Esophagus mucosa (tissue), 1 donor: ENCODE measurements at regions not wholly inside any gene's neighbourhood (a gene's known extent, or its start where the extent isn't known, plus 50 kb on each side); places are given as distances from the start of the nearest gene placed in this dataset.
A peak's percentile ranks its signal among the peaks of the same experiment; 100 is the strongest.
"Not testable (repeated sequence)": the region's sequence is repeated elsewhere in the genome, so short reads cannot be mapped to it uniquely, and the experiment has no call there.

Experiments
- ATAC-seq: fragments of 200-7000 bp; cut with Tn5 transposase; one replicate; pipeline ENCODE4 v1.9.1; 2020
- donor health status: DM: yes; HTN: yes; CAD: no.

DNA sequence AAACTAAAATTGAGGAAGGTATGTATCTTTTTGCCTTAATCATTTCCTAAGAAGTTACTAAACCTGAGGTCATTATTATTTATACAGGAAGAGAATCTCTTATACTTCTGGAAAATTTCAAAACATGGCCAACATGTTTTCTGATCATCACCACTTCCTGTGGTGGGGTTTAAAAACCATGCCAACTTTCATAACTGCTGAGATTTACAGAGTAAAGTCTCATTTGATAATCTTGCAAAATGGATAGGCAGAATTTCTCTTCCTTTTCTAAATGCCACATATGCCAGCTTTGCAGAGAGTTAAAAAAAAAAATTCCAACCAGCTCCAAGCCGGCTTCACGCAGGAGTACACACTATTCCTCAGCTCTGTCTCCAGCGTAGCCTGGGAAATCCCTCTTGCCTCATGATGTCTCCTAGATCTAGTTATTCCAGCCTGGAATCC is 124.3 kb upstream of the SPRED1 start:
- ATAC-seq: no peak

DNA sequence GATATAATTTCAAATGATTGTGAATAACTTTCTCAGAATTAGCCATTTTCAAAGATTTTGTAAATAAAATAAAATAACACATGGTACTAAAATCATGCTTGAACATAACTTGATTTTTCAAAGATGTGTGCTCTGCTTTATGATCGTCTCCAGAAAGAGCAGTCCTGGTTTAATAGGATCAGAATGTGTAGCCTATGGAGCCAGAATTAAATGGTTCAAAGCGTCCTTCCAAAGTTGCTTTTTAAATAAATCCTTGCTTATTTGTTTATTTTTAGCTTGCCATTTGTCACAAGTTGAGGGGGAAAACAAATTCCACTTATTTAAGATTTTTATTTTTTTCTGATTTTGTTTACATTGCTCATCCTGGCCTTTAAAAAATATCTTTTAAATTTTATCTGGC is 123.7 kb upstream of the SPRED1 start:
- no peak for ATAC-seq

DNA sequence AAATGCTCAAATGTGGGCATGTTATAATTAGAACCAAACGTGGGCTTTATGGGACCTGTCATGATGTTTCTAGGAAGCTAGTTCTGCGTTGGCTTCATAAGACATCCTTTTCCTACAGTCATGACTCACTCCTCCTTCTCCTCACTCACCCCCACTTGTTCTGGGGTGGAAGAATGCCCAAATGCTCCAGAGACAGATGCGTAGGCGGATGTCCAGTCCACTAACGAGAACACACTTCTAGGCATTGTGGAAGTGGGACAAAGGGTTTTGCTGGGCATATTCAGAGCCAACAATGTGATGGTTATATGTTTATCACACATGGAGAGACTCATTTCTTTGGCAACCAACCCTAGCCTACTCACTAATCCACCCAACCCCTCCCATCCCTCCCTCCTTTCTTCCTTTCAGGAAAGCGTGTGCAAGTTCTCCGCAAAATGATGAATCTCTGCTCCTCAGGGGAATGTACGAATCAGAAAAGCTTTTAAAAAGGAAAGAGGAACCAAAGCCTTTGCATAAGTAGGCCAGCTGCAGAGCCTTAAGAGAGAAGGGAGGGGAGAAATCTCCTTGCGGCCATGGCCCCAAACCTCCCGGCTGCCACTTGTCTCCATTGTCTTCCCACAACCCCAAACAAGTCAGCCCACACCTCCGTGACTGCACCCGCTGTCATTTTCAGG is 123.0 kb upstream of the SPRED1 start:
- peak; percentile 73 for ATAC-seq

DNA sequence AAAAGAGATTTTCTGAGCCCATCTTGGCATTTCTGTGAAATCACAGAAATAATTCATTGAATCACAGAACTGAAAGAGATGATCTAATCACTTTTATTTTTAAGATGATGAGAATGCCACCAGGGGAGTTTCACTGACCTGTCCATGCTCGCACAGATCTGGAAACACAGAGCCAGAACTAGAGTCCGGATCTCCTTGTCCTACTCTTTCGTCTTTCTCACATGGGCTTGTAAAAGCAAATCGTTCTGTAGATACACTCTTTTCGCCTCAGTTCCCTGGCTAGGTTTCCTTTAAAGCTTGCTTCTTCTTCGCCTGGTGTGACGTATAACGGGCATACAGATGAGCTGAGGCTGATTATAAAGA is 122.5 kb upstream of the SPRED1 start:
- peak; percentile 32 for ATAC-seq

DNA sequence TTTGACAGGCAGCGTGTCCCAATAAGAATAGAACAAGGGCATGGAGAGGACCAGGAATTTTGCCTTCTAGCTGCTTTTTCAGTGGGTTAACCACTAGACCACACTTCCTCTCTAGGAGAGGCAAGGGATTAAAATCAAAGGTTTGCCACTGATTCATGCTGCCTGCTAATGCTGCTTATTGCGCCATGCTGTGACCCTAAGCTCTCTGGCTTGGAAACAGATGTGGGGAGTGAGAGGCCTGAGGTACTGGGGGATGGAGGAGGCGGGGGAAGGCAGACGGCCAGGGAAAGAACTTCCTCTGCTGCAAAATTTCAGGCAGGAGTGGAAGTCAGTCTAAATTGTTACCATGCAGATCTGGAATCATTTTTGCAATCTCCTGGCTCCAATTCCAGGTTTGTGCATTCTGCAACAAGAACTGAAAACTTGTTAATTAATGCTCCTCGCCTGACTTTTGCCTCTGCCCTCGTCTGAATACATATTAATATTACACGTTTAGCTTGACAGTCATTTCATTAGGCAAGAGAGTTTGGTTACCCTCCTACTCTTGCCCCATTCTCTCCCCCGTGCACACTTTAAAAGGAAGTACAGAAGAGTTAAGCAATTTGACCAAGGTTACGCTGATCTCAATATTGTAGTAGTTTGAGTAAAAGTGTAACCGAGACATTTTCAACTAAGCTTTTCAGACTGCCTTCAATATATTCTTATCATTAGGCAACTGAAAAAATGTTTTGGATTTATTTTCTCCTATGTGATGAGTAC is 121.7 kb upstream of the SPRED1 start:
- ATAC-seq: peak; percentile 92

DNA sequence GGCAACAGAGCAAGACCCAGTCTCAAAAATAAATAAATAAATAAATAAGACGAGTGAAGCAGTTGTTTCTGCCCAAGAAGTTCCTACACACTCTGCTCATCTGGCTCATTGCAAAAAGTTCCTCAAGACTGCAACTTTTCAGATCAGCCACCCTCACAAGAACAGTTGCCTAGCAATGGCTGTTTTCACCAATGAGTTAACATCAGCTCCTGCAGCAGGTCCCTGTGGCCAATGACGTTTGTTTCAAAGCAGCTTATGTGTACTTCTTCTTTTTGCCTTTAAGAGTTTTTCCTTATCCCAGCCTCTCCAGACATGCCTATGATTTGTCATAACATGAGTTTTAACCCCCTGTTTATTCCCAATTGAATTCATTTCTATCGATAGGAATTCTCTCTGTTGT is 118.4 kb upstream of the SPRED1 start:
- ATAC-seq: no peak

DNA sequence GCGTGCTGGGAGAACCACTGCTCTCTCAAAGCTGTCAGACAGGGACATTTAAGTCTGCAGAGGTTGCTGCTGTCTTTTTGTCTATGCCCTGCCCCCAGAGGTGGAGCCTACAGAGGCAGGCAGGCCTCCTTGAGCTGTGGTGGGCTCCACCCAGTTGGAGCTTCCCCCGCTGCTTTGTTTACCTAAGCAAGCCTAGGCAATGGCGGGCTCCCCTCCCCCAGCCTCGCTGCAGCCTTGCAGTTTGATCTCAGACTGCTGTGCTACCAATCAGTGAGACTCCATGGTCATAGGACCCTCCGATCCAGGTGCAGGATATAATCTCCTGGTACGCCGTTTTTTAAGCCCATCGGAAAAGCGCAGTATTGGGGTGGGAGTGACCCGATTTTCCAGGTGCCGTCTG is 110.4 kb upstream of the SPRED1 start:
- ATAC-seq: not testable (repeated sequence)

DNA sequence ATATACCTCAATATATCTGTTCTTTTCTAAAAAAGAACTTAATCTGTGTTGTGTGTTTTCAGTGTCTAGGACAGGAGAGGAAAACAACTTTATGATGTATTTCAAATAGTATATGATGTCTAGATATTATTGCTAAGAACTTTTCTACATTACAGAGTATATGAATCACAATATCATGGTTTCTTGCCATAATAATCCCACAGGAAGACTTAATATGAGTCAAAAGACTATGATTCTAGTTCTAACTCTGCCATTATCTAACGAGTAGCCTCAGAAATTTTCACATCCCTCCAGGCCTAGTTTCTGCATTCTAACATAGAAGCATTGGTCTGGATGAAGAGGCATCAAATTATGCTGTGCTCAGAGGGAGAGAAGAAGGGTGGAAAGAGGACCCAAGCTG is 107.7 kb upstream of the SPRED1 start:
- ATAC-seq: no peak

DNA sequence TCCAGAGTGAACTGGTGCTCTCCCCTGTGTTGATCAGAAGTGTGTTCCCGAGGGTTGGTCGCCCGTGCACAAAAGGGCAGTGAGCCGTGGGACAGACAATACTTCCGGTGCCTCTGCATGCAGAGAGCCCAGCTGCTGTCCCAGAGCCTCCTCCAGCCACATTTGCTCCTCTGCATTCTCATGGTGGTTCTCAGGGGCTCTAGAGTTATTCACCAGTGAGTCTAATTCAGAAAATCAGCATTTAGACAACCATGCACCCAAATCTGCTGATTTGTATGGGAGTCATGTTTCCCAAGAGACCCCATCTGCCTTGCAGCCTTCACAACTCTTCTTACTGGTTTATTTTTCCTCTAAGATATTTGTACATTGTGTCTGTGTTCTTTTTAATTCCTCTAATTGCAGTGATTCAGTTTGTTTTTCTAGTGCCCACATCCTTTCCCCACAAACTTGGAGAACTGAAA is 107.0 kb upstream of the SPRED1 start:
- ATAC-seq: no peak

DNA sequence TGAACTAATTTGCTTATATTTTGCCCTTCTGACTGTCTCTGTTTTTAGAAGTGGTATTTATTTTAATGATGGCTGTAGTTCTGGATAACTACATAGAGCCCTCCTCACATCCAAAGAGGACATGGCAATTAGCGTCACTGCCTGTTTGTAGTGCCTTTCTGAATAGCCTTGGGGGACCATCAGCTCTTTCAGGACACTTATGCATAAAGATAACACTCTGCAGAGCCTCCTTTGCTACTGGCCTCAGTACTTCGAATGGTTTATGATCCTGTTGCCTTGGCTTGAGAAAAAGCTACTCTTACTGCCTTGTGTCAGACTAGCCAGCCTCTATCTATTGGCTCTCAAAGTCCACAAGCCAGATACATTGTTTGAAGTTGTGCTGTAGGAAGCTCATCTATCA is 105.4 kb upstream of the SPRED1 start:
- no peak for ATAC-seq

DNA sequence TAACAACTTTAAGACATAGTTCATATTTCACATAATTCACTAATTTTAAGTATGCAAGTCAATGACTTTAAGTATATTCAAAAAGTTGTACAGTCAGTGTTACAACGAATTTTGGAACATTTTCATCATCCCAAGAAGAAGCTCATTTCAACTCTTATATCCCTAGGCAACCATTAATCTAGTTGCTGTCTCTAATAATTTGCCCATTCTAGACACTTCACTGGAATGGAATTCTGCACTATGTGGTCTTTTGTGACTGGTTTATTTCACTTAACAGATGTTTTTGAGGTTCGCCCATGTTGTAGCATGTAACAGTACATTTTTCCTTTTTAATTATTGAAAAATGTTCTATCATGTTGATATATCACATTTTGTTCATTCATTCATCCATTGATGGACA is 104.2 kb upstream of the SPRED1 start:
- ATAC-seq: no peak

DNA sequence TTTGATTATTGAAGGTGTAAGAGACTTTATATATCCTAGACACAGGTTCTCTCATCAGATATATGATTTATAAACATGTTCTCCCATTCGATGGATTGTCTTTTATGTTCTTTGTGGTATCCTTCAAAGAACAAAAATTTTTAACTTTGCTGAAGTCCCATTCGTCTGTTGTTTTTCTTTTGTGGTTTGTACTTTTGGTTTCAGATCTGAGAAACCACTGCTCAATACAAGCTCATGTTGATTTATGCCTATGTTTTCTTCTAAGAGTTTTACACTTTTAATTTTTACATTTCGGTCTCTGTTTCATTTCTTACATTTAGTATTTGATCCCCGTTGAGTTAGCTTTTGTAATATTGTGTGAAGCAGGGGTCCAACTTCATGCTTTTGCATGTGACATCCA is 103.3 kb upstream of the SPRED1 start:
- no peak for ATAC-seq

DNA sequence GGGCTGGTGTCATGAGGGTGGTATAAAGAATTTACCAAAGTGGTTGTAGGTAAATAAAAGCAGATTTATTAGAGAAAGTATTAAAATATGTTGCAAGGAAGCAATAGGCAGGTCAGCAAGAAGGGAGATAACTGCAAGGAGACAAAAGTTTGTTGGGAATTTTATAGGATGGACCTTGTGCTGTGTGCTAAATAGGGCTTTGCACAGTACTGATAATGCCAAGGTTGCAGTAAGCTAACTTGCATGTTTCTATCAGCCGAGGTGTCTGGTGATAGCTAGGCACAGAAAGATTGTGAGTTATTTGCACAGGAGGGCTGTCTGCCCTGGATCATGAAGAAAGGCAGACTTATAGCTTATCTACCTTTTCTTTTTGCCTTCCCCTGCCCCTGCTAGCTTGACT is 102.5 kb upstream of the SPRED1 start:
- no peak for ATAC-seq

DNA sequence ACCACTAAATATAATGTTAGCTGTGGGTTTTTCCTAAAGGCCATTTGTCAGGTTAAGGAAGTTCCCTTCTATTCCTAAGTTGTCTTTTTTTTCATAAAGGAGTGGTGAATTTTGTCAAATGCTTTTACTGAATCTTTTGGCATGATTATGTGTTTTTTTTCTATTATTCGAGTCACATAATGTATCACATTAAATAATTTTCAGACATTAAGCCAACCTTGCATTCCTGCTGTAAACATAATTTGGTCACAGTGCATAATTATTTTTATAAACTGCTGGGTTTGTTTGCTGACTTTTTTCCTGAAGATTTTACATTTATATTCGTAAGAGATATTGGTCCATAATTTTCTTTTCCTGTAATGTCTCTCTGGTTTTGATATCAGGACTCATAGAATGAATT is 101.8 kb upstream of the SPRED1 start:
- ATAC-seq: no peak

DNA sequence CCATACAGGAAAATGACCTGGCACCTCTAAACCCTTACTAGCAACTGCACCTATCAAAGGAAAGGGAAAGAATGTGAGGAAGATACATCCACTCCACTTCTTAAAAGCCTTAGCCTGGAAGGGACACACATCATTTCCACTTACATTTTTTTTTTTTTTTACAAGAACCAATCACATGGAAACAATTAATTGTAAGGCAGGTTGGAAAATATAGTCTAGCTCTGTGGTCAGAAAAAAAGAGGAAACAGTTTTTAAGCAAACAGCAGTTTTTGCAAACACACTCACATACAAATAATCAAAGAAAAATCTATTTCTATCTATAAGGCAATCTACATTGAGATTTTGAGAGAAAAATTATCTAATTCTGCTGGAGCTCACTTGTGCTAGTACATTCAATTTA is 98.9 kb upstream of the SPRED1 start:
- ATAC-seq: no peak

DNA sequence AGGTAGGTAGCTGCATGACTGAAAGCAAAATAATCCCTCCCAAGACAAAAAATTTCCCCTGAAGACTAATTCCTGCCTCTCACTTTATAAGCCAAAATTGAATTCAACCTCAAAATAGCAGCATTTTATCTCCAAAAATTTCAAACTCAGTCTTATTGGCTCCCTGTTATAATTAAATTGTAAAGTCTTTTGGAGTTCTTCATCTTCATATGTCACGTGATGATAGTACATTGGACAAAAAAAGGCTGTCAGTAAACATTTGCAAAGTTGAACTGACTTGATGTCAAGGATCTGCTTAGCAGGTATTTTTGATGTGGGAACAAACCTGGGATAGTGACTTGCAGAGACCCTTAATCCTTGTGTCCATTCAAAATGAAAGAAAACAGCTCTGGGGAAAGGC is 98.4 kb upstream of the SPRED1 start:
- no peak for ATAC-seq

DNA sequence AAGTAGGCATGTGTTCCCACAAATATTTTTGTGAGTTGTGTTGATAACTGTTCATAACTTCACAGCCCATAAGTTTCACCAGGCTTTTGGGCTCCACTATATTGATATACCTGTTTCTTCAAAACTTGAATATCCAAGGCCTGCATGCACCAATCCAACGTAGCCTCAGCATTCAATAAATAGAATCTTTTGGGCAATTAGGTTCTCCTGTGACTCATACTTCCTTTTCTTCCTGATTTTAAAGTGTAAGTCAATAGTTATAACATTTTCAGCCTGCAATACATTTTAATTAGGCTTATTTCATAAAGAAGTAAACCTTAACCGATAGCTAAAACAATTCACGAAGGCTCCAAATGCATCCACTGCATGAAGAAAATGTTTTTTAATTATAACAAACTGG is 97.8 kb upstream of the SPRED1 start:
- ATAC-seq: no peak

DNA sequence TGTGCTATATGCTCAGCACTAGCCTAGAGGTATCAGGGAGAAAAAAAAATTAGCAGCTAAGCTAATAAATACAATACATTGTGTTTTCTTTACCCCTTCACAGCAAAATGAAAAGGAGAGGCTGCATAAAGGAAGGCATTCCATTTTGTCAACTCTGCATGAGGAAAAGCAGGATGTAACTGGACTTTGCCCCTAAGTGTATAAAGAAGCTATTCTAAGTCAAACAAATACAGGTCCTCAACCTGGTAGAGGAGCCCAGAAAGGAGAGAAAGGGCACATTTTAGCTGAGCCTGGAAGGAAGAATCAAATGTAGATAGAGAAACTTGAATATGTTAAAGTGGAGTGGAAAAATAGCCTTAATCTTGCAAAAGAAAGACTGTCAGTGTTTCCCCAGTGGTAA is 89.0 kb upstream of the SPRED1 start:
- ATAC-seq: no peak

DNA sequence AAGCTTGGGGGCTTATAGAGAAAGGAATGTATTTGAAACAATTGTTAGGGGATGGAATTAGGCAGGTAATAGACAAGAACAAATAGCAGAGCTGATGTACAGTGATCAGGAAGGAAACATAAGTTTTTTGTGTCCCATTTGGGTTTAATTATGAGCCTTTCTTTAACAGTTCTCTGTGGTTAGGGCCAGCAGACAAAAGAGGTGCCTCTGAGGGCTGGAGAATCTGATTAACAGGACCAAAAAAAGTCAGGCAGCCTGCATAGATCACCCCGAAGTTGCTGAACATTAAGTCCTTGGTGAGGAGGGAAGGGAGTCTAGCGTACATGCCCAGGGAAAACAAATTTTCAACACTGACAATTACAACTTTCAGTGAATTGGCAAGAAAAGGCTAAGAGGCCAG is 88.6 kb upstream of the SPRED1 start:
- ATAC-seq: no peak

DNA sequence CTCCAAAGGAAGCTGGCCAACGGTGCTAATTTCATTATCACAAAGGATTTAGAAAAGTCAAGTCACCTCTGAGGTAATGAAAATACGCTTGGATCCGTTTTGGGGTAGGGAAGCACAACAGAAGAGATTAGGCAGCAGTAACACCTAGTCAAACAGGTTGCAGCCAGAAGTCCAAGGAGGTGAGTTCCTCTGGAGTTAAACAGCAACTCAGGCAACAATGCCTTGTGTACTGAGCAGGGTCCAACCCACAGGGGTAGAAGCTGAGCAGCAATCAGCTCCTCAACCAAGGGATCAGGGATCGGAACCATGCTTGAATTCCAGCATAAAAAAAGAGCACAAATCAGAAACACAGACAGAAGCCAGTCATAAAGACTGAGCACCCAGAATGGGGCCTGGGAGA is 88.1 kb upstream of the SPRED1 start:
- ATAC-seq: no peak

DNA sequence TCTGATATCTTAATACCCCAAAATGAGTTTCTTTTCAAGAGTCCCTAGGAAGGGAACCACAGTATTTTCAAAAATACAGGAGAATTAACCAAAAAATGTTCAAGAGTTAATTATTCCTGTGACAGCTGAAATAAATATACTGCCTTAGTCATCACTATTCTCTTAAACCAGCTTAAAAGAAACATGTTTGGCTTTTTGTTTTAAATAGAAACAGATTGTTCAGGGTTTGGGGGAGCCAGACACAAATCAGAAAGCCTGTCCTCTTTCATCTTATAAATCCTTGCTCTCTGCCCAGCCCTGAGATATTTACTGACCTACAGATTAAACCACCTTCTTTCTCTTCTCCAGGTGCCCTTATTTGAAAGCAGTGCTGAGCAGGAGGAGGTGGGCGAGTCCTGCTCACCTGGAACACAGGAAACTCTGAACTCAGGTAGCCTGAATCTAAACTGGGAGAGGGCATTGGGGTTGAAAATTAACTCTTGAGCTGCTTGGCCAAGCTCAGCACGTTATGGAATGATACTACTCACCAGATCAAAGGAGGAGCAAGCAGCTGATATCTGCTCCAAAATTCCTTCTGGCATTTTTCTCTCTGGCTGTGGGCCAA is 84.1 kb upstream of the SPRED1 start:
- no peak for ATAC-seq

DNA sequence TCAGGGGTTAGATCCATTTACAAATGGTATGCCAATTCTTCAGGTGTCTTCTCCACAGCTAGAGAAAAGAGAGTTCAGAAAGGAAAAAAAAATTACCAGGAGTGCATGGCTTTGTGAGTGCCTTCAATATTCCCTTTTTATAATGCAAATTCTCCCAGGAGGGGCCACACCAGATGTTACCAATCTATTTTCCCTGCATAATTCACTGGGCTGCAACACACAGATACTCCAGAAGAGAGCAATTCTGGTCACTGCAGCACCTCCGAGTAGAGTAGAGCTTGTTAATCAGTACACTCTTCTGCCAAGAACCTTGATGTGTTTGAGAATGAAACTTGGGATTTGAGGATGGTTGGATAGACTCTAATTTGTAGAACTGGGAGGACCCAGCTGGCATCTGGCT is 80.7 kb upstream of the SPRED1 start:
- no peak for ATAC-seq

DNA sequence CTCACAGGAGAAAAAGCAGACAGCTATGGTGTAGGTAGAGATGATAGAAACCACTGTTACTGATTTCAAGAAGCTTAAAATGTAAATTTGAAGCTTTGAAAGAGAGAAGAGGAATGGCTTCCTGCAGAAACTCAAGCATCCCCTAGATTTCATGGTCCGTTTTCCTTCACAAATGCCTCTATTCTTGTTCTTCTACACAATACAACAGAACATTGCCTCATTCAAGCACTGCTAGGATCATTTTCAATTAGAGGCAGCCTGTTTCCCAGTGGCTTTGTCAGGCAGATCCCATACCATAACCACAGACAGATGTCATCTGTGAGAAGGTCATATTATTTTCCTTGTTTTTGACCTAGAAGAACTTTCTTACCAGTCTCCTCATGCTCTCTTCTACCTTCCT is 77.9 kb upstream of the SPRED1 start:
- ATAC-seq: no peak

DNA sequence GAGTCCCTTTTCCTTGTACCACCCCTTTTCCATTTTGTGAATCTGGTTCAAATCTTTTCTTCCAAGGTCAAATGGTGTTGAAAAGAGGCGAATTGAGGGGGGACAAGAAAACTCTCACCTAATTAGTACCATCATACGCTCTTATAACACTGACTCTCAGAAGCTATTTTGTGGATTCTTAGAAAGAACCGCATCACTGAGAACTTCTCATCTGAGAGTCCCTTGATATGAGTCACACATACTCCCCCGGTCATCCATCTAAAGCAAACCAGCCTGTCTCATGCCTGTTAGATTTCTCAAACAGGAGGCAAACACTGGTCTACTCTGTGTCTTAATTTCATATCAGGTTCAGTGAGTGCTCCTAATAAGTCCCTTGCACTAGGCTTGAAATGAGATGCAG is 76.5 kb upstream of the SPRED1 start:
- no peak for ATAC-seq
